ENCODE measurements at regions not wholly inside any gene's neighbourhood (a gene's known extent, or its start where the extent isn't known, plus 50 kb on each side); places are given as distances from the start of the nearest gene placed in this dataset.
"Not testable (repeated sequence)": the region's sequence is repeated elsewhere in the genome, so short reads cannot be mapped to it uniquely, and the experiment has no call there.

DNA sequence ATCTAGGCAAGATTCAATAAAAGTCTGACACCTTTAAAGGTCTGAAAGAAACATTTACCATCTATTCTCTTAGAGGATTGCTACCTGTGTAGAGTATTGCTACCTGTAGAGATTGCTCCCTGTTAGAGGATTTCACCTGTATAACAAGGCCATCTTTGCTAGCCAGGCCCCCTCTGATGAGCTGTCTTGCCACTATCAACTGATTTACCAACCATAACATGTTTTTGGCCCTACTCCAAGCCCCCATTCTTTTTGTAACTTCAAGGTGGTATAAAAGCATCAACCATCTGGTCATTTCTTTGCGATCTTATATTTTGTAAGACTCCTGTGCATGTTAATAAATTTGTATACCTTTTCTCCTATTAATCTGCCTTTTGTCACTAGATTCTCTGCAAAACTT lies 424.7 kb upstream of the CAMK1G start:
- DNase-seq: no peak

DNA sequence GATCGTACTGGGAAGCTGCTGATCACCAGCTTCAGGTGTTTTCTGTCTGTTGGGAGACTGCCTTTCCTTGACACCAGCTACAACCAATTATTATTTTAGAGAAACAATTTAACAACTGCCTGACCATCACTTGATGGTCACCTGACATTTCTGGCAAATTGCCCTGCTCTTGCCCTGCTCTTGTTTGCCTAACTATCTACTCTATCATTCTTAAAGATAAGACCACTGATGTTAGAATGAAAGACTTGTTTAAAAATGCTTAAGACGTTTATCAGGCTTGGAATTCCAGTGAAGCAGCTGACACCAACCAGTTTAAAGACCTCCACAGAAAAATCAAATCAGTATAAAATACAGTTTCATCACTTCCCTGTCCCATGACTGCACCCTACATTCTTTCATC lies 423.3 kb upstream of the CAMK1G start:
- no peak for DNase-seq

- DNase-seq: no peak
These were observed 420.9 kb upstream of the CAMK1G start for GRCh38 chr1:209162651-209163050.

DNA sequence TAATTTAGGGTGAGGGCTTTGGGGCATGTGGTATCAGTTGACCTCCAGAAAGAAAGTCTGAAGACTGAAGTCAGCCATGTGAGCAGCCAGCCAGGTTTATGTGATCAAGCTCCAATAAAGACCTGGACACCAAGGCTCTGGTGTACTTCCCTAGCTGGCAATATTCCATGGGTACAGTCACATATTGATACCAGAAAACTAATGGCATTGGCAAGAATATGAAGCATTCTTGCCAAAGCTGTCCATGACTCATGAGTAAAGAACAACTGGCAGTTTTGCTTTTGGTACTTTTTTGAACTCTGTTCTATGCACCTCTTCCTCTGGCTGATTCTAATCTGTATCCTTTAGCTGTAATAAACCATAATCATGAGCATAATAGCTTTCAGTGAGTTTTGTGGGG lies 415.3 kb upstream of the CAMK1G start:
- DNase-seq: no peak

GRCh38 chr1:209171151-209171550 lies 412.4 kb upstream of the CAMK1G start:
- no peak for DNase-seq

GRCh38 chr1:209172286-209172685 lies 411.2 kb upstream of the CAMK1G start:
- DNase-seq: no peak

GRCh38 chr1:209172792-209173542 lies 410.5 kb upstream of the CAMK1G start:
- DNase-seq: not testable (repeated sequence)

GRCh38 chr1:209173796-209174195 lies 409.7 kb upstream of the CAMK1G start:
- not testable (repeated sequence) for DNase-seq

DNA sequence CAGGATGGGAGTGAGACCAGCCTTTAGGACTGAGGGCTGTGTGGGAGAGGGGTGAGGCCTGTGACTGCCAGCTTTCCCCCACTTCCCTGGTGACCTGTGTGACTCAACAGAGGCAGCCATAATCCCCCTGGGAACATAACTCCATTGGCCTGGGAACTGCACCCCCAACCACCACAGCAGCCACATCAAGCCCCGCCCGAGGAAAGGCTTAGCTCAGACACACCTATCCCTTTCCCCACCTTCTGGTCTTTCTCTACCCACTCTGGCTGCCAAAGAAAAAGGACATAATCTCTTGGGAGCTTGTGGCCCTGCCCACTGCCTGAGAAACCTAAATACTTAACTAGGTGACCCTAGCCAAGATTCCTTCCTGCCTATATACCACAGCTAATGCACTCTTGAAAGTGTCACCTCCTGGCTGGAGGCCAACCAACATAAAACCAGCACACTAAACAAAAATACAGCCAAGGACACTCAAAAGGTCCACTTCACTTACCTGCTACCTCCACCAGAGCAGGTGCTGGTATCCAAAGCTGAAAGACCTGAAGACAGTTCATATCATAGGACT lies 406.6 kb upstream of the CAMK1G start:
- DNase-seq: no peak

- no peak for DNase-seq
These were observed 400.3 kb upstream of the CAMK1G start for GRCh38 chr1:209183195-209183594.

- no peak for DNase-seq
These were observed 395.9 kb upstream of the CAMK1G start for GRCh38 chr1:209187589-209187988.

DNA sequence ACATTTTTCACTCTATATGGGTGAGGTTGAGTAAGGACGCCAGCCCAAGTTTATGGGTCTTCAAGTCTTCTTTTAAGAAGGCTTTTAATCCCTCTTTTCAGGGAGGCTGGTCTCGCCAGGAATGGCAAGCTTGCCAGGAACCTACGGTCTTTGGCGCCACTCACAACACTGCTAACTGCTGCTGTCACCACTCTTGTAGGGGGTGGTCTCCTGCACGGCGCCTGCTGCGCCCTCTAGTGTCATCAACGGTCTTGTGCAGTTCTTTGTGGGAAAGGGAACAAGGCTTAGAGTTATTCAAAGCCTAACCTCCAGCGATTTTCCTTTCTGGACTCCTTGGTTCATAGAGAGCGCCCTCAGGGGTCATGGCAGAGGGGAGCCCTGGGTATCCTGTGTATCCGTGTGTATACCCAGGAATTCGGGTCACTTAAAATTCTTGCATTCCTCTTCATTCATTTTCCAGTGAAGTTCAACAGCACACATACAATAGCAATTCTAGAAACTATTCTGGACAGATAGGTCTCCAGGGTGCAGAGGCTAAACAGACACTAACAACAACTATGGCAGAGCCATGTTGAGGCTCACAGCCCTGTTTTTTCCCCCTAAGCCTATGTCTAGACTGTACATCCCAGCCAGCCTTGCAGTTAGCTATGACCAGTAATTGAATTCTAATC lies 392.8 kb upstream of the CAMK1G start:
- no peak for DNase-seq

DNA sequence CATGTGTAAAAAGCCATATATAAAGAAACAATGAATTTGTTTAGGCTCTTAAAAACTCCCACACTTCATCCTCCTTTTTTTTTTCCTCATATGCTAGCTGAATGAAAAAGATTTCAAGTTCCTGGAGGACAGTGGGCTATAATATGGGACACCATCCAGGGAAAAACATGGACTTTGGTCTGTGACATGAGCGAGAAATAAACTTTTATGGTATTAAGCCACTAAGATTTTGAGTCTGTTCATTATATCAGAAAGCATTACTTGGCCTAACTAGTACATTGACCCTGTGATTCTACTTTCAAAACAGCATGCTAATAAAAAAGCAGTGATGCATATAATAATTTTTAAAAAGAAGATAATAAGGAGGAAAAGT lies 392.3 kb upstream of the CAMK1G start:
- no peak for DNase-seq

GRCh38 chr1:209196140-209196539 lies 387.4 kb upstream of the CAMK1G start:
- DNase-seq: no peak

- DNase-seq: no peak
These were observed 384.4 kb upstream of the CAMK1G start for GRCh38 chr1:209198961-209199750.

GRCh38 chr1:209199822-209200221 lies 383.7 kb upstream of the CAMK1G start:
- DNase-seq: no peak

- not testable (repeated sequence) for DNase-seq
These were observed 381.2 kb upstream of the CAMK1G start for GRCh38 chr1:209202321-209202720.

GRCh38 chr1:209202830-209203532 lies 380.5 kb upstream of the CAMK1G start:
- no peak for DNase-seq

- DNase-seq: no peak
These were observed 380.0 kb upstream of the CAMK1G start for GRCh38 chr1:209203533-209203895.

DNA sequence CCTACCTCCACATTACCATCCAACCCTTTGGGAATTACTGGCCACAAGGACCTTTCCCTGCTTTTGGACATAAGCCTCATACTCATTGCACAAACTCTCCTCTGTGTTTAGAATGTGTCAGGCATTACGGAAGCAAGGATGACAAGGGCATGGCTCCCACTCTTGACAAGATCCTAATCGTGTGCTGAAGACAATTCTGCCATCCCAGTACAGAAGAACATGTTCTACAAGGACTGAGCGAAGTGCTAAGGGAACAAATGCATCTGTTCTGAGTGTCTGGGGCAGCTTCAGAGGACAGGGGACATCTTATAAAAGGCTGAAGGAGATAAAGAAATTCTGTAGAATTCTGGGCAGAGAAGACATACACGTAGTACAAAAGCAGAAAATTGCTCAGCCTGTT lies 378.5 kb upstream of the CAMK1G start:
- DNase-seq: no peak

DNA sequence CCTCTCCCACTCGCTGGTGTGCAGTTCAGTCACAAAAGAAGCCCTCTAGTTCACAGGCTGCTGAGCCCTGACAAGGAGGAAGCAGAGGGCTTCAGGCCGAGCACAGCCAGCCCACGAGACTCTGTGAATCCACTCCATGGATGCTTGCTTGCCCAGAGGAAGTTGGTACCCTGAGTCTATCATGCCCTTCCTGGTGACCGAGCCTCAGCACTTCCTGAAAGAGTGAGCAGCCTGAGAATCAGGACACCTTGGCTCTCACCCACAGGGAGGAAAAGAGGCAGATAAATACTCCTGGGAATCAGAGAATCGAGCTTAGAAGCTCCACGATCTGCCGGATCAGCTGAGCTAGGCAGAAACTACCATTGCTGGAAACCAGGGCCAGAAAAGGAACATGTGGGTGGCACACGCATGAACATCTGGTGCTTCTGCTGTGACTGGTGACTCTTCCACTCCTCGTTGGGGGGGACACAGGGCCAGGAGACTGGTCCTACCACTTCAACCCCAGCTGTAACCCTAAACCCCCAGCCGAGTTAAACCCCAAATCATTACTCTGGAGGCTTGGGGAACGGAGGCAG lies 376.3 kb upstream of the CAMK1G start:
- no peak for DNase-seq

DNA sequence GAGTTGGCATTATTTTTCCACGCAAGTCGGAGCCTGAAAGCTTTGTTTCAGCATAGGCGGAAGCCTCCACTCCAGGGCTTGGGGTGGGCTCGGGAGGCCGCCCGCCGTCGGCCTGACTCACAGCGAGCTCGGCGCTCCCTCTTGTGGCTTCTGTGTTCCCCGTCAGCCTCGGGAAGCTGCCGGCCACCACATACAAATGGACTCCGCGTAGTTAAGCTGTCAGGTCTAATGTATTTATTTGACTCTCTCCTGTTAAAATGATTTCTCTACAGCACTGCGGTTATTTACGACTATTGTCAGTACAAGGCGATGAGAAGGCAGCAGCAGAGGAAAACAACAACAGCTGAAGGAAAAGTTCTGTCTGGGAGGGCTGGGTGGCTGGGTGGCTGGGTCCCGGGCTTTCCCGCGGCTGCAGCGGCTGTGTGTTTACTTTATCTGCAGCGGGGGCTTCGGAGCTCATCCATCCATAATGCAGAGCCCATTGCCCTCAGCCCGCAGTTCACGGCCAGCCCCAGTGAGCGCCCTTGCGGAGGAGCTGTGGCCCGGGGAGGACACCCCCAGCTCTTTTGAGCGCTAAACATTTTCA lies 375.7 kb upstream of the CAMK1G start:
- no peak for DNase-seq

Data from activated naive CD4-positive, alpha-beta T cell treated with Interleukin-2 at 50 U/mL for 16 hours (primary cell).